GM12864 (cell line): ENCODE measurements at regions not wholly inside any gene's neighbourhood (a gene's known extent, or its start where the extent isn't known, plus 50 kb on each side); places are given as distances from the start of the nearest gene placed in this dataset.
"Not testable (repeated sequence)": the region's sequence is repeated elsewhere in the genome, so short reads cannot be mapped to it uniquely, and the experiment has no call there.

ENCODE experiments used
- DNase-seq: peaks from one replicate; pipeline ENCODE4 v3.0.0-alpha.2; 2011; ENCODE audit warnings: low read depth
- H3K4me3 ChIP-seq: 2 replicates; pipeline ENCODE4 v1.5.1; 2011; ENCODE audit warnings: mild to moderate bottlenecking, low read depth, low read length, control low read depth
- CTCF ChIP-seq: IDR thresholded peaks from 2 replicates; pipeline ENCODE4 v1.5.1; 2011; ENCODE audit warnings: low read depth, mild to moderate bottlenecking, moderate library complexity, low read length, control low read depth, inconsistent platforms; ENCODE audit errors: missing control alignments

GRCh38 chr17:27960183-27960849 lies 67.2 kb upstream of the LYRM9 start:
- H3K4me3 ChIP-seq = no peak overlapping the region
- no peak for DNase-seq
- no peak for TF ChIP-seq CTCF

GRCh38 chr17:27962581-27962980 lies 69.4 kb upstream of the LYRM9 start:
- not testable (repeated sequence) for DNase-seq, H3K4me3 ChIP-seq

GRCh38 chr17:27965224-27965623 lies 72.1 kb upstream of the LYRM9 start:
- TF ChIP-seq CTCF = no peak
- H3K4me3 ChIP-seq = no peak overlapping the region
- no peak for DNase-seq

GRCh38 chr17:27968206-27968732 lies 74.2 kb upstream of the NLK start:
- no peak for DNase-seq
- TF ChIP-seq CTCF = no peak
- H3K4me3 ChIP-seq = no peak overlapping the region

GRCh38 chr17:27970587-27970986 lies 71.9 kb upstream of the NLK start:
- no peak overlapping the region for H3K4me3 ChIP-seq
- DNase-seq = no peak
- TF ChIP-seq CTCF = no peak

GRCh38 chr17:27973258-27974044 lies 69.0 kb upstream of the NLK start:
- no peak for TF ChIP-seq CTCF
- no peak for DNase-seq
- no peak overlapping the region for H3K4me3 ChIP-seq

GRCh38 chr17:27974045-27974436 lies 68.4 kb upstream of the NLK start:
- no peak overlapping the region for H3K4me3 ChIP-seq
- DNase-seq = no peak
- TF ChIP-seq CTCF = no peak
